ENCODE measurements at regions not wholly inside any gene's neighbourhood (a gene's known extent, or its start where the extent isn't known, plus 50 kb on each side); places are given as distances from the start of the nearest gene placed in this dataset.

GRCh38 chr16:17632667-17633066, 161.9 kb upstream of the XYLT1 start:
- Mint-ChIP-seq H3K4me3 (no peak overlapping the region), H3K9me3 (peaks cover 4% of the 10 kb centered on the region), H3K27ac (no peak overlapping the region), H3K36me3 (no peaks in the 10 kb centered on the region), H3K4me1 (no peaks in the 10 kb centered on the region), H3K27me3 (peaks cover 8% of the 10 kb centered on the region)
- ATAC-seq (ENCODE audit: low read depth) (no peak), DNase-seq (ENCODE audit: low spot score in 2 of 2) (no peak)

- H3K4me3 Mint-ChIP-seq, result no peak overlapping the region
- H3K36me3 Mint-ChIP-seq, result peaks cover 5% of the 10 kb centered on the region
- H3K27me3 Mint-ChIP-seq, result peaks cover 16% of the 10 kb centered on the region
- H3K9me3 Mint-ChIP-seq, result peaks cover 13% of the 10 kb centered on the region
- no peak overlapping the region for H3K27ac Mint-ChIP-seq
- ATAC-seq (ENCODE audit: low read depth), result no peak
- DNase-seq (ENCODE audit: low spot score in 2 of 2), result no peak
- no peaks in the 10 kb centered on the region for H3K4me1 Mint-ChIP-seq
Observed at GRCh38 chr16:17629936-17630335, 159.2 kb upstream of the XYLT1 start.

GRCh38 chr16:17628983-17629382, 158.2 kb upstream of the XYLT1 start:
- no peak for ATAC-seq (ENCODE audit: low read depth)
- DNase-seq (ENCODE audit: low spot score in 2 of 2), result no peak
- Mint-ChIP-seq H3K9me3 (peaks cover 13% of the 10 kb centered on the region), H3K36me3 (peaks cover 5% of the 10 kb centered on the region), H3K27ac (no peak overlapping the region), H3K4me3 (no peak overlapping the region), H3K4me1 (no peaks in the 10 kb centered on the region), H3K27me3 (peaks cover 18% of the 10 kb centered on the region)

GRCh38 chr16:17622366-17622765, 151.6 kb upstream of the XYLT1 start:
- Mint-ChIP-seq H3K9me3 (peaks cover 12% of the 10 kb centered on the region), H3K27ac (no peak overlapping the region), H3K27me3 (peaks cover 20% of the 10 kb centered on the region), H3K4me1 (no peaks in the 10 kb centered on the region), H3K36me3 (peaks cover 4% of the 10 kb centered on the region), H3K4me3 (no peak overlapping the region)
- DNase-seq (ENCODE audit: low spot score in 2 of 2) (no peak), ATAC-seq (ENCODE audit: low read depth) (no peak)

GRCh38 chr16:17619261-17619660, 148.5 kb upstream of the XYLT1 start:
- no peaks in the 10 kb centered on the region for H3K36me3 Mint-ChIP-seq
- H3K4me3 Mint-ChIP-seq, result no peak overlapping the region
- peaks cover 11% of the 10 kb centered on the region for H3K27me3 Mint-ChIP-seq
- no peak overlapping the region for H3K27ac Mint-ChIP-seq
- DNase-seq (ENCODE audit: low spot score in 2 of 2) (no peak), ATAC-seq (ENCODE audit: low read depth) (no peak)
- no peaks in the 10 kb centered on the region for H3K4me1 Mint-ChIP-seq
- H3K9me3 Mint-ChIP-seq, result peaks cover 1% of the 10 kb centered on the region

GRCh38 chr16:17617021-17617552, 146.3 kb upstream of the XYLT1 start:
- H3K36me3 Mint-ChIP-seq, result no peaks in the 10 kb centered on the region
- no peak overlapping the region for H3K27ac Mint-ChIP-seq
- no peak for DNase-seq (ENCODE audit: low spot score in 2 of 2)
- H3K27me3 Mint-ChIP-seq, result peaks cover 9% of the 10 kb centered on the region
- H3K9me3 Mint-ChIP-seq, result no peaks in the 10 kb centered on the region
- no peak for ATAC-seq (ENCODE audit: low read depth)
- H3K4me1 Mint-ChIP-seq, result no peaks in the 10 kb centered on the region
- H3K4me3 Mint-ChIP-seq, result no peak overlapping the region

- ATAC-seq (ENCODE audit: low read depth), result no peak
- H3K27ac Mint-ChIP-seq, result no peak overlapping the region
- peaks cover 11% of the 10 kb centered on the region for H3K27me3 Mint-ChIP-seq
- no peak for DNase-seq (ENCODE audit: low spot score in 2 of 2)
- no peaks in the 10 kb centered on the region for H3K9me3 Mint-ChIP-seq
- H3K36me3 Mint-ChIP-seq, result no peaks in the 10 kb centered on the region
- H3K4me3 Mint-ChIP-seq, result no peak overlapping the region
- no peaks in the 10 kb centered on the region for H3K4me1 Mint-ChIP-seq
Observed at GRCh38 chr16:17612336-17612735, 141.6 kb upstream of the XYLT1 start.

- no peak for ATAC-seq (ENCODE audit: low read depth)
- no peak for DNase-seq (ENCODE audit: low spot score in 2 of 2)
- H3K27ac Mint-ChIP-seq, result no peak overlapping the region
- no peak overlapping the region for H3K4me3 Mint-ChIP-seq
- H3K36me3 Mint-ChIP-seq, result no peaks in the 10 kb centered on the region
- peaks cover 19% of the 10 kb centered on the region for H3K27me3 Mint-ChIP-seq
- H3K4me1 Mint-ChIP-seq, result no peaks in the 10 kb centered on the region
- no peaks in the 10 kb centered on the region for H3K9me3 Mint-ChIP-seq
Observed at GRCh38 chr16:17607609-17608008, 136.8 kb upstream of the XYLT1 start.

- H3K36me3 Mint-ChIP-seq, result no peaks in the 10 kb centered on the region
- H3K27me3 Mint-ChIP-seq, result peaks cover 19% of the 10 kb centered on the region
- no peak overlapping the region for H3K27ac Mint-ChIP-seq
- no peak for DNase-seq (ENCODE audit: low spot score in 2 of 2)
- H3K4me1 Mint-ChIP-seq, result no peaks in the 10 kb centered on the region
- H3K4me3 Mint-ChIP-seq, result no peak overlapping the region
- no peak for ATAC-seq (ENCODE audit: low read depth)
- H3K9me3 Mint-ChIP-seq, result no peaks in the 10 kb centered on the region
Observed at GRCh38 chr16:17607075-17607509, 136.3 kb upstream of the XYLT1 start.

- Mint-ChIP-seq H3K27me3 (peaks cover 20% of the 10 kb centered on the region), H3K27ac (no peak overlapping the region), H3K4me3 (no peak overlapping the region)
Observed at GRCh38 chr16:17606460-17606859, 135.7 kb upstream of the XYLT1 start.

GRCh38 chr16:17605784-17606183, 135.0 kb upstream of the XYLT1 start:
- no peaks in the 10 kb centered on the region for H3K36me3 Mint-ChIP-seq
- DNase-seq (ENCODE audit: low spot score in 2 of 2) (no peak), ATAC-seq (ENCODE audit: low read depth) (no peak)
- H3K4me1 Mint-ChIP-seq, result no peaks in the 10 kb centered on the region
- peaks cover 20% of the 10 kb centered on the region for H3K27me3 Mint-ChIP-seq
- H3K4me3 Mint-ChIP-seq, result no peak overlapping the region
- no peak overlapping the region for H3K27ac Mint-ChIP-seq
- no peaks in the 10 kb centered on the region for H3K9me3 Mint-ChIP-seq

More at GRCh38 chr16:17606460-17606859, 135.7 kb upstream of the XYLT1 start:
- H3K4me1 Mint-ChIP-seq, result no peaks in the 10 kb centered on the region
- no peaks in the 10 kb centered on the region for H3K9me3 Mint-ChIP-seq
- DNase-seq (ENCODE audit: low spot score in 2 of 2) (no peak), ATAC-seq (ENCODE audit: low read depth) (no peak)
- no peaks in the 10 kb centered on the region for H3K36me3 Mint-ChIP-seq

- DNase-seq (ENCODE audit: low spot score in 2 of 2) (no peak), ATAC-seq (ENCODE audit: low read depth) (no peak)
- Mint-ChIP-seq H3K27me3 (peaks cover 19% of the 10 kb centered on the region), H3K4me1 (no peaks in the 10 kb centered on the region), H3K9me3 (peaks cover 4% of the 10 kb centered on the region), H3K36me3 (no peaks in the 10 kb centered on the region), H3K4me3 (no peak overlapping the region), H3K27ac (no peak overlapping the region)
Observed at GRCh38 chr16:17603626-17604025, 132.9 kb upstream of the XYLT1 start.

GRCh38 chr16:17602678-17603077, 131.9 kb upstream of the XYLT1 start:
- Mint-ChIP-seq H3K4me3 (no peak overlapping the region), H3K27me3 (peaks cover 17% of the 10 kb centered on the region), H3K36me3 (no peaks in the 10 kb centered on the region), H3K27ac (no peak overlapping the region), H3K4me1 (no peaks in the 10 kb centered on the region), H3K9me3 (peaks cover 6% of the 10 kb centered on the region)
- ATAC-seq (ENCODE audit: low read depth), result no peak
- DNase-seq (ENCODE audit: low spot score in 2 of 2), result no peak

- Mint-ChIP-seq H3K4me1 (no peaks in the 10 kb centered on the region), H3K27ac (no peak overlapping the region), H3K36me3 (no peaks in the 10 kb centered on the region), H3K9me3 (peaks cover 6% of the 10 kb centered on the region), H3K4me3 (no peak overlapping the region), H3K27me3 (peaks cover 10% of the 10 kb centered on the region)
- ATAC-seq (ENCODE audit: low read depth) (no peak), DNase-seq (ENCODE audit: low spot score in 2 of 2) (no peak)
Observed at GRCh38 chr16:17598968-17599367, 128.2 kb upstream of the XYLT1 start.

- DNase-seq (ENCODE audit: low spot score in 2 of 2) (no peak), ATAC-seq (ENCODE audit: low read depth) (no peak)
- H3K4me3 Mint-ChIP-seq, result no peak overlapping the region
- H3K27me3 Mint-ChIP-seq, result peaks cover 17% of the 10 kb centered on the region
- H3K4me1 Mint-ChIP-seq, result peaks cover 3% of the 10 kb centered on the region
- peaks cover 3% of the 10 kb centered on the region for H3K36me3 Mint-ChIP-seq
- peaks cover 2% of the 10 kb centered on the region for H3K9me3 Mint-ChIP-seq
- no peak overlapping the region for H3K27ac Mint-ChIP-seq
Observed at GRCh38 chr16:17591655-17592405, 121.1 kb upstream of the XYLT1 start.

All from memory B cell (primary cell).